ENCODE measurements at regions not wholly inside any gene's neighbourhood (a gene's known extent, or its start where the extent isn't known, plus 50 kb on each side); places are given as distances from the start of the nearest gene placed in this dataset.

DNA sequence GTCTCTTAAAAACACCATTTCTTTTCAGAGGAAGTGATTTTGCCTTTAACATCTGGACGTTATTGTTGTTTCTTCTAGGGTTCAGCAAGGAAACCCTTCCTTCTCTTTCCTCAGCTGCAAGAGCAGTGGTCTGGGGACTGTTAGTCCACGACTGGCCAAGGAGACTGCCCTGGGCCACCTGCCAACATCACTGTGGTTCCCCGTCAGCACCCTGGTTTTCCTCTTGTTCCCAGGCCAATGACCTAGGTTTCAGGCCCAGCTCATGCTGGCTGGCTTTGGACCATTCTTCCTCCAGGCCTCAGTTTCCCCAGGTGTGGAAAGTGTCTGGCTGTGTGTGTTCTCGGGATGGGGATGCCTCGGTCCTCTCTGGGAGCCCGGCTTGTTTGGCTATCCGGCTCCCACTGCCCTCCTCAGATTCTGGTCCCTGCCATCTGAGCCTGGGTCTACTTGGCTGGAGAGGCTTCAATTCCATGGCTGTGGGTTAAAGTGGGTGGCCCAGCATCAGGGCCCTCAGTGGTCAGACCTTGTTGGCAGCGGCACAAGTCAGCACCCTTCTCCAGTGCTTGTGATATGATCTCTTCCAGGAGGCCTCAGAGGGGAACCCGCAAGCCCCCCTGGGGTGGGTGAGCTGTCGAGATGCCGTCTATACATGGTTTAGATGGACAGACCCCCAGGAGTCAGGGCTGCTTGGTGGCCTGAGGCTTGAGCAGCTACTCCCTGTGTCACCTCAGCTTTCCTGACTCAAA lies 234.3 kb upstream of the HS6ST1 start:
- Histone ChIP-seq H3K27ac (ENCODE audit: low read depth) (no peak overlapping the region), H3K4me3 (ENCODE audit: low read depth, low read length) (no peak overlapping the region), H3K36me3 (ENCODE audit: insufficient read depth) (no peaks in the 10 kb centered on the region), H3K4me1 (ENCODE audit: insufficient read depth) (no peaks in the 10 kb centered on the region)
- no peak for DNase-seq (ENCODE audit: extremely low spot score)
- whole genome bisulfite sequencing = 87% methylated on average over 11 of the region's 11 CpGs

GRCh38 chr2:128554151-128554769 lies 235.6 kb upstream of the HS6ST1 start:
- Histone ChIP-seq H3K36me3 (ENCODE audit: insufficient read depth) (no peaks in the 10 kb centered on the region), H3K4me3 (ENCODE audit: low read depth, low read length) (no peak overlapping the region), H3K27ac (ENCODE audit: low read depth) (no peak overlapping the region), H3K4me1 (ENCODE audit: insufficient read depth) (no peaks in the 10 kb centered on the region)
- no peak for DNase-seq (ENCODE audit: extremely low spot score)
- WGBS = 97% methylated on average over 7 of the region's 7 CpGs

DNA sequence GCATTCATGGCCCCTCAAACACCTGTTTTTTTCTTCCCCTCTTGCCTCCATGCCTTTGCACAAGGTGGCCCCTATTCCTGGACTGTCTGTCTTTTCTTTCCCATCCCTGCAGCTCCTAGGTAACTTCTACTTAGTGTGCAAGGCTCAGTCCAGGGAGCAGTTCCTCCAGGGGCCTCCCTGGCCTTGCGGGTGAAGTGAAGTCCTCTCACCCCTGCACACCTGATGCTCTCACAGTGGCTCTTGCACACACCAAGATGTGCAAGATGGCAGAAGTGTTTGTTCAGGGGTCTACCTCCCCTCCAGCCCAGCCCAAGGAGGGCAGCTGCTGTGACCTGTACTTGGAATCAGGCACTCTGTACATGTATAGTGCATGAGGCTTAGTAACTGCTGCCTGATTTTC lies 236.8 kb upstream of the HS6ST1 start:
- Histone ChIP-seq H3K4me1 (ENCODE audit: insufficient read depth) (no peaks in the 10 kb centered on the region), H3K36me3 (ENCODE audit: insufficient read depth) (no peaks in the 10 kb centered on the region), H3K4me3 (ENCODE audit: low read depth, low read length) (no peak overlapping the region), H3K27ac (ENCODE audit: low read depth) (no peak overlapping the region)
- no peak for DNase-seq (ENCODE audit: extremely low spot score)
- 98% methylated on average over 1 of the region's 1 CpG for WGBS

GRCh38 chr2:128556089-128556488 lies 237.4 kb upstream of the HS6ST1 start:
- Histone ChIP-seq H3K36me3 (ENCODE audit: insufficient read depth) (no peaks in the 10 kb centered on the region), H3K4me3 (ENCODE audit: low read depth, low read length) (no peak overlapping the region), H3K4me1 (ENCODE audit: insufficient read depth) (no peaks in the 10 kb centered on the region), H3K27ac (ENCODE audit: low read depth) (no peak overlapping the region)
- 94% methylated on average over 3 of the region's 3 CpGs for WGBS
- DNase-seq (ENCODE audit: extremely low spot score) = no peak

- Histone ChIP-seq H3K27ac (ENCODE audit: low read depth) (no peak overlapping the region), H3K4me1 (ENCODE audit: insufficient read depth) (no peaks in the 10 kb centered on the region), H3K36me3 (ENCODE audit: insufficient read depth) (no peaks in the 10 kb centered on the region), H3K4me3 (ENCODE audit: low read depth, low read length) (no peak overlapping the region)
- WGBS = 96% methylated on average over 4 of the region's 4 CpGs
- no peak for DNase-seq (ENCODE audit: extremely low spot score)
Measured at GRCh38 chr2:128556633-128557032, 238.0 kb upstream of the HS6ST1 start.

DNA sequence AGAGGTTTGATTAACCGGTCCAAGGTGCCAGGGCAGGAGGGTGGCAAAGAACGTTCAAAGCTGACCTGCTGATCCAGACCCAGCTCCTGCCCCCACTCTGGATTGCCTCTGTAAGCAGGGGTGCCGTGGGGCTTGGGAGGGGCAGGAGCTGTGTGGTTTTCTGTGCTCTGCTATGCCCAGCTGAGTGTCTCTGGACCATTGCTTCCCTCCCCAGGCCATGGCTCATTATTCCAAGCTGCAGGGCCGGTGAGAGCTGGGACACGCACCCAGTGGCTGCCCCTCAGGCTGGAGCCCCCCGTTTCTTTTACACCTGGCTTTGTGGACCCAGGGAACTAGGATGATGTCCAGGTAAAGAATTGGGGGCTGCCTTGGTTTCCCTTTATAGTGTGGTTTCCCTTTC lies 238.4 kb upstream of the HS6ST1 start:
- Histone ChIP-seq H3K4me1 (ENCODE audit: insufficient read depth) (no peaks in the 10 kb centered on the region), H3K4me3 (ENCODE audit: low read depth, low read length) (no peak overlapping the region), H3K27ac (ENCODE audit: low read depth) (no peak overlapping the region), H3K36me3 (ENCODE audit: insufficient read depth) (no peaks in the 10 kb centered on the region)
- 93% methylated on average over 6 of the region's 6 CpGs for WGBS
- DNase-seq (ENCODE audit: extremely low spot score) = no peak

DNA sequence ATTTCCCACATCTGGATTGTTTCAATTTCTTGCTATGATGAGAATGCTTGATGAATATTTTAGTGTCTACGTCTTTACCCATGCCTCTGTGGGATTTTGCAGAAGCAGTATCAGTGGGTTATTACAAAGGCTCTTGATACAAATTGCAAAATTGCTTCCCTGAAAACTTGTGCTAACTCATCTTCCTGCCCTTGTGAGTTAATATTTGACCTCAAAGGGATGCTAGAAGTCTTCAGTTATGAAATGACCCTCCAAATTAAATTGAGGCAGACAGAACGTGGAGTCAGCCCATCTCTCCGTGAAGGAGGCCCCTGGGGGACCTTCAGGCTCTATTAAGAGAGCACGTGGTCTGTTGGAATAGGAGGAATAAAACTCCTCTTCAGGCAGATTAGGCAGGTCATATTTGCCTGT lies 239.2 kb upstream of the HS6ST1 start:
- DNase-seq (ENCODE audit: extremely low spot score) = no peak
- H3K4me1 ChIP-seq (ENCODE audit: insufficient read depth) = no peaks in the 10 kb centered on the region
- WGBS = 55% methylated on average over 4 of the region's 4 CpGs
- no peak overlapping the region for H3K4me3 ChIP-seq (ENCODE audit: low read depth, low read length)
- no peaks in the 10 kb centered on the region for H3K36me3 ChIP-seq (ENCODE audit: insufficient read depth)
- H3K27ac ChIP-seq (ENCODE audit: low read depth) = no peak overlapping the region

DNA sequence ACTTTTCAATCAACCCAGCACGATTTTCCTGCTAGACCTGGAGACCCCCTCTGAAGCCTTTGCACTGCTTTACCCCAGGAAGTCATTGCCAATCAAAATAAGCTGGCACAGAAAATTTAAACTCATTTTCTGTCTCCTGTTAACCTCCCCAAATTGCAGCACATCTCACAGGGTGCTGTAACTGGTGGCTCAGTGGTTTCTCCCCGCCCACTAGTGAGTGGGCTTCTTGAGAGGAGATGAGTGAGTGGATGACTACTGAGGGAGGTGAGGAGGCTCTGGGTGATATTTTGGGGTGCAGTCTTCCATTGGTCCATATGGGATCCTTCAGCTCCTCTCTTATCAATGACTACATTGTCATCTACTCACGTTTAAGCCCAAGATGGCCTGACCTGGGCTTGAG lies 239.8 kb upstream of the HS6ST1 start:
- DNase-seq (ENCODE audit: extremely low spot score) = no peak
- Histone ChIP-seq H3K4me1 (ENCODE audit: insufficient read depth) (no peaks in the 10 kb centered on the region), H3K27ac (ENCODE audit: low read depth) (no peak overlapping the region), H3K36me3 (ENCODE audit: insufficient read depth) (no peaks in the 10 kb centered on the region), H3K4me3 (ENCODE audit: low read depth, low read length) (no peak overlapping the region)
- WGBS = 83% methylated on average over 3 of the region's 3 CpGs

DNA sequence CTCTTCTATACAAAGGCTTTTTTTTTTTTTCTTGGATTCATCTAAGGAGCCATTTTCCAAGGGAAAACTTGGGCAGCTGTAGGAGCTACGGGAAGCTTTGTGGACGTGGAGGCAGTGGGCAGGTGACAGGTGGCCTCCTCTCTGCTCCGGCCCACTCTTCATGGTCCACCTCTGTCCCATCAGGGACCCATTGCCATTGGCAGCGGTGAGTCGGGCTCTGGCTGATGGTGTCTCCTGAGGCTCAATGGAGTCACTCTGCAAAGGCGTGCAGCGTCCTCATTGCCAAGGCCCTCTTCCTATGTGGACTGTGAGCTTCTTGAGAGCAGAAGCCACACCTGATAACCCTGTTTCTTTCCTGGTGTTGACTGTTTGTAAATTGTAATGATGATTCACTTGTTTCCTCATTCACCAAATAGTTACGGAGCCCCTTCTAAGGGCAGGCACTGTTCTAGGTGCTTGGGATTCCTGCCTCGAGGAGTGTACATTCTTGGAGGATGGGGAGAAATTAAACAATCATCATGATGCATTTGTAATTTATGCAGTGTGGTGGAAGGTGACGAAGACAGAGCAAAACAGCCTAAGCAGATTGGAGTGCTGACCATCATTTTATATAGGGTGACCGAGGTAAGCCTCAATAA lies 240.3 kb upstream of the HS6ST1 start:
- DNase-seq (ENCODE audit: extremely low spot score) = no peak
- H3K36me3 ChIP-seq (ENCODE audit: insufficient read depth) = no peaks in the 10 kb centered on the region
- H3K4me3 ChIP-seq (ENCODE audit: low read depth, low read length) = no peak overlapping the region
- 96% methylated on average over 11 of the region's 11 CpGs for WGBS
- no peaks in the 10 kb centered on the region for H3K4me1 ChIP-seq (ENCODE audit: insufficient read depth)
- H3K27ac ChIP-seq (ENCODE audit: low read depth) = no peak overlapping the region

DNA sequence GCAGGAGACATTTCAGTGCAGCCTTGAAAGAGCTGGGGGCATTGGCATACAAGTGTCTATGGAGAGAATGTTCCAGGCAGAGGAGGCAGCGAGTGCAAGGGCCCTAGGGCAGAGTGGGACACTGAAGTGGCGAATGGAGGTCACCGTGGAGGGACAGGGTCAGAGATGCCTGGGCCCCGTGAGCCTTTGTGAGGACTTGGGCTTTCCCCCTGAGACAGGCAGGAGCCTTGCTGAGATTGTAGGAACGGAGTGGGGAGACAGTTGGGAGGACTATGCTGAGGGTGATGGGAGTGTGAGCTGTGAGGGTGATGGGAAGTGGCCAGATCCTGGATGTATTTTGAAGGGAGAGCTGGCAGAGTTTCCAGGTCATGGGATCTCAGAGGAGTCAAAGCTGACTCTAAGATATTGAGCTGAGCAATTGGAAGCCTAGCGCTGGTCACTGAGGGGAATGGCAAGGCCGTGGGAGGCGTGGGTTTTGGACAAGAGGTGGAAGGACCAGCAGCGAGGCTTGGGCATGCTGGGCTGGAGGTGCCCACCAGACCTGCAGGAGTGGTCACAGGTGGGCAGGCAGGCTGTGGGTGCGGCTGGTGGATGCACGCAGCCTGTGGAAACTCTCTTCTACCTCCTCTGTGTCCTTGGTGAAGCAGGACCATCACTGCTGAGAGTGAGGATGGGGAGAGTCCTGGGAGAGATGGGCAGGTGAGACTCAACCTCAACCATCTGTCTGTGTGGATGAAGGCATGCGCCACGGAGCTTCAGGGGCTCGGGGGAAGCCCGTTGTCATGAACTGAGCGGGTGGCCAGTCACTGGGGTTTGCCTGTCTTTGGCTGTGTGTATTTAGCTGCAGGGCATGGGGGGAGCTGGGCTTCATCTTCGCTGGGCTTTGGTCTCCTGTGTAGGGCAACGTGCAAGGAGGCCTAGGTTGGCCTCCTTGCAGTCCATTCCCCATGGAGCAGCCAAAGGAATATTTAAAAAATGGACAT lies 241.2 kb upstream of the HS6ST1 start:
- no peak for DNase-seq (ENCODE audit: extremely low spot score)
- WGBS = 95% methylated on average over 18 of the region's 18 CpGs
- H3K4me3 ChIP-seq (ENCODE audit: low read depth, low read length) = no peak overlapping the region
- no peaks in the 10 kb centered on the region for H3K36me3 ChIP-seq (ENCODE audit: insufficient read depth)
- no peak overlapping the region for H3K27ac ChIP-seq (ENCODE audit: low read depth)
- no peaks in the 10 kb centered on the region for H3K4me1 ChIP-seq (ENCODE audit: insufficient read depth)

DNA sequence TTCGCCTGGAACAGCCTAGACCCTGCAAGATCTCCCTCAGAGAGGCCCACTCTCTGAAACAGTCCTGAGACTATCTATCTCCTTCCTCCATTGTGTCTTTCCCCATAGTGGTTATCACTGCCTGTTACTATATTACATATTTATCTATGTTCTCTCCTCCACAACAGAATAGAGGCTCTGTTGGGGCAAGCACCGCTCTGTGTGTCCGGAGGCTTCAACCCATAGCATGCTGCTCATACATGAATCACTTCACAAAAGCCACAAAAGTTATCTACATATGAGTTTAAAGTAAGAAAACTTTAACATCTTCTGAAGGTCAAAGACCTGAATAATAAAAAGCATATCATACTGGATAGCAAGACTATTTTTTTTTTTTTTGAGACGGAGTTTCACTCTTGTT lies 242.1 kb upstream of the HS6ST1 start:
- WGBS = 97% methylated on average over 4 of the region's 4 CpGs
- DNase-seq (ENCODE audit: extremely low spot score) = no peak
- Histone ChIP-seq H3K27ac (ENCODE audit: low read depth) (no peak overlapping the region), H3K4me1 (ENCODE audit: insufficient read depth) (no peaks in the 10 kb centered on the region), H3K4me3 (ENCODE audit: low read depth, low read length) (no peak overlapping the region), H3K36me3 (ENCODE audit: insufficient read depth) (no peaks in the 10 kb centered on the region)

DNA sequence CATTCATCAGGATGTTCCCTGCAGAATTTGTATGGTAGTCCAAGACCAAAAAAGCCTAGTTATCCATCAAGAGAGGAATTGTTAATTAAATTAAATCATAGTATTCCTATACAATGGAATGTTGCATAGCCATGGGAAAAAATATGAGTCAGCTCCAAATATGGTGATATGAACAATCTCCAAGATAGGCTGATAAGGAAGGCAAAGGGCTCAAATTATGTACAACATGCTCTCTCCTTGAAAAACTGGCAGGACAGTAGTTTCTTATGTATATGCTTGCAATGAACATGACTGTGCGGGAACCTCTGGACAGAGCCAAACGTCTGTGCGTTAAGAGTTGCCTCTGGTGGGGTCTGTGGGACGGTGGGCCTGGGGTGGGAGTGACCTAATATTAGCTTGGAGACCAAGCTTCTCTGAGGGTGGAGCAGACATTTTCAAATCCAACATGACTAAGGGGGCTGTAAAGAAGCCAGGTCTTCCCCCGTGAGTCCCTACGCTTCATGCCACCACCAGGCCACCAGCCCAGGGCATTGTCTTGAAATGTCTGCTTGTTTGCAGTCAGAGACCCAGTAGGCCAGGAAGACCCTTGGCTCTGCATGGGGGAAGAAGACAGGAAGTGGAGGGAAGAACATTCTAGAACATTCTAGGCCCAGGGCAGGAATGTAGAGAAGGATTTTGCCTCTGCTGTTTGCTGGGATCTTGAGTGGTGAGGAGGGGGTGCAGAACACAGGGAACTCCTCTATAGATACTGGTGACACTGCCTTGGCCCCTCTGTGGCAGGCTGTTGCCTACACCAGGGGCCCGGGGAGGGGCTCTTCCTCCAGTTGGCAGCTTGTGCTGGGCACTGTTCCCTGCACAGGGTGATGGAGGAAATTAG lies 244.0 kb upstream of the HS6ST1 start:
- WGBS = 70% methylated on average over 7 of the region's 7 CpGs
- no peak overlapping the region for H3K27ac ChIP-seq (ENCODE audit: low read depth)
- no peaks in the 10 kb centered on the region for H3K4me1 ChIP-seq (ENCODE audit: insufficient read depth)
- H3K36me3 ChIP-seq (ENCODE audit: insufficient read depth) = no peaks in the 10 kb centered on the region
- no peak overlapping the region for H3K4me3 ChIP-seq (ENCODE audit: low read depth, low read length)
- DNase-seq (ENCODE audit: extremely low spot score) = no peak

DNA sequence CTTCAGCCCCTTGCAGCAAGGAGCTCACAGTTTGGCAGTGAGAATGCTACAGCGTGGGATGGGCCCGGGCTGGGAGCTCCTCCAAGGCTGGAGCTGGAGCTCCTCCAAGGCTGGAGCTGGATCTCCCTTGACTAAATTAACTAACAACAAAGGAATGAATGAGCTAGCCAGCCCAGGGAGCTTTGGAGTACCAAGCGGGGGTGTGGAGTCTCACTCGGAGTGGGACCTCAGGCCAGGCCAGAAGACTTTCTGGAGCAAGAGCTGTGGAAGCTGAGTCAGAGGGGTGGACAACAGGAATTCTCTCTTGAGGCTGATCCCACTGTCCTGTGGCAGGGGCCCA lies 244.7 kb upstream of the HS6ST1 start:
- Histone ChIP-seq H3K4me1 (ENCODE audit: insufficient read depth) (no peaks in the 10 kb centered on the region), H3K4me3 (ENCODE audit: low read depth, low read length) (no peak overlapping the region), H3K27ac (ENCODE audit: low read depth) (no peak overlapping the region), H3K36me3 (ENCODE audit: insufficient read depth) (no peaks in the 10 kb centered on the region)
- peak; percentile 78 for DNase-seq (ENCODE audit: extremely low spot score)
- 23% methylated on average over 4 of the region's 4 CpGs for WGBS

Measured in urinary bladder (tissue), 3 donors.